ENCODE measurements at regions not wholly inside any gene's neighbourhood (a gene's known extent, or its start where the extent isn't known, plus 50 kb on each side); places are given as distances from the start of the nearest gene placed in this dataset.

GRCh38 chr10:121243609-121244241 is 354.5 kb downstream of the FGFR2 start:
- H3K4me3 ChIP-seq (ENCODE audit: low read length) = no peak overlapping the region
- H3K4me1 ChIP-seq (ENCODE audit: insufficient read depth, low read length) = no peaks in the 10 kb centered on the region
- H3K27me3 ChIP-seq (ENCODE audit: insufficient read depth, low read length) = no peaks in the 10 kb centered on the region
- H3K9me3 ChIP-seq (ENCODE audit: low read length) = no peaks in the 10 kb centered on the region
- H2AFZ ChIP-seq (ENCODE audit: low read depth, low read length) = no peak overlapping the region
- H3K36me3 ChIP-seq (ENCODE audit: insufficient read depth, low read length) = no peaks in the 10 kb centered on the region

- no peak overlapping the region for H2AFZ ChIP-seq (ENCODE audit: low read depth, low read length)
- no peaks in the 10 kb centered on the region for H3K36me3 ChIP-seq (ENCODE audit: insufficient read depth, low read length)
- H3K9me3 ChIP-seq (ENCODE audit: low read length) = no peaks in the 10 kb centered on the region
These were observed 353.4 kb downstream of the FGFR2 start for GRCh38 chr10:121244818-121245217.

GRCh38 chr10:121245754-121246153 is 352.5 kb downstream of the FGFR2 start:
- H3K9me3 ChIP-seq (ENCODE audit: low read length) = no peaks in the 10 kb centered on the region
- H3K4me1 ChIP-seq (ENCODE audit: insufficient read depth, low read length) = no peaks in the 10 kb centered on the region
- no peaks in the 10 kb centered on the region for H3K36me3 ChIP-seq (ENCODE audit: insufficient read depth, low read length)
- no peaks in the 10 kb centered on the region for H3K27me3 ChIP-seq (ENCODE audit: insufficient read depth, low read length)
- no peak overlapping the region for H3K4me3 ChIP-seq (ENCODE audit: low read length)
- no peak overlapping the region for H2AFZ ChIP-seq (ENCODE audit: low read depth, low read length)

More at GRCh38 chr10:121244818-121245217, 353.4 kb downstream of the FGFR2 start:
- Histone ChIP-seq H3K4me1 (ENCODE audit: insufficient read depth, low read length) (no peaks in the 10 kb centered on the region), H3K4me3 (ENCODE audit: low read length) (no peak overlapping the region), H3K27me3 (ENCODE audit: insufficient read depth, low read length) (no peaks in the 10 kb centered on the region)

GRCh38 chr10:121248266-121248665 is 350.0 kb downstream of the FGFR2 start:
- no peaks in the 10 kb centered on the region for H3K36me3 ChIP-seq (ENCODE audit: insufficient read depth, low read length)
- no peaks in the 10 kb centered on the region for H3K4me1 ChIP-seq (ENCODE audit: insufficient read depth, low read length)
- H3K9me3 ChIP-seq (ENCODE audit: low read length) = no peaks in the 10 kb centered on the region
- H3K4me3 ChIP-seq (ENCODE audit: low read length) = no peak overlapping the region
- no peaks in the 10 kb centered on the region for H3K27me3 ChIP-seq (ENCODE audit: insufficient read depth, low read length)
- no peak overlapping the region for H2AFZ ChIP-seq (ENCODE audit: low read depth, low read length)

- Histone ChIP-seq H2AFZ (ENCODE audit: low read depth, low read length) (no peak overlapping the region), H3K36me3 (ENCODE audit: insufficient read depth, low read length) (no peaks in the 10 kb centered on the region), H3K4me1 (ENCODE audit: insufficient read depth, low read length) (no peaks in the 10 kb centered on the region), H3K27me3 (ENCODE audit: insufficient read depth, low read length) (no peaks in the 10 kb centered on the region), H3K9me3 (ENCODE audit: low read length) (no peaks in the 10 kb centered on the region), H3K4me3 (ENCODE audit: low read length) (no peak overlapping the region)
These were observed 347.1 kb downstream of the FGFR2 start for GRCh38 chr10:121250995-121251764.

GRCh38 chr10:121252756-121253155 is 345.5 kb downstream of the FGFR2 start:
- Histone ChIP-seq H3K27me3 (ENCODE audit: insufficient read depth, low read length) (no peaks in the 10 kb centered on the region), H3K4me1 (ENCODE audit: insufficient read depth, low read length) (no peaks in the 10 kb centered on the region), H2AFZ (ENCODE audit: low read depth, low read length) (no peak overlapping the region), H3K36me3 (ENCODE audit: insufficient read depth, low read length) (no peaks in the 10 kb centered on the region), H3K9me3 (ENCODE audit: low read length) (no peaks in the 10 kb centered on the region), H3K4me3 (ENCODE audit: low read length) (no peak overlapping the region)

GRCh38 chr10:121260377-121260776 is 337.9 kb downstream of the FGFR2 start:
- no peaks in the 10 kb centered on the region for H3K36me3 ChIP-seq (ENCODE audit: insufficient read depth, low read length)

GRCh38 chr10:121261665-121262064 is 336.6 kb downstream of the FGFR2 start:
- H2AFZ ChIP-seq (ENCODE audit: low read depth, low read length) = no peak overlapping the region
- no peaks in the 10 kb centered on the region for H3K4me1 ChIP-seq (ENCODE audit: insufficient read depth, low read length)
- H3K27me3 ChIP-seq (ENCODE audit: insufficient read depth, low read length) = peaks cover 4% of the 10 kb centered on the region
- H3K36me3 ChIP-seq (ENCODE audit: insufficient read depth, low read length) = no peaks in the 10 kb centered on the region
- H3K9me3 ChIP-seq (ENCODE audit: low read length) = no peaks in the 10 kb centered on the region
- H3K4me3 ChIP-seq (ENCODE audit: low read length) = no peak overlapping the region

More at GRCh38 chr10:121260377-121260776, 337.9 kb downstream of the FGFR2 start:
- Histone ChIP-seq H2AFZ (ENCODE audit: low read depth, low read length) (no peak overlapping the region), H3K4me1 (ENCODE audit: insufficient read depth, low read length) (no peaks in the 10 kb centered on the region), H3K9me3 (ENCODE audit: low read length) (no peaks in the 10 kb centered on the region), H3K4me3 (ENCODE audit: low read length) (no peak overlapping the region), H3K27me3 (ENCODE audit: insufficient read depth, low read length) (peaks cover 4% of the 10 kb centered on the region)

- Histone ChIP-seq H3K4me3 (ENCODE audit: low read length) (no peak overlapping the region), H2AFZ (ENCODE audit: low read depth, low read length) (no peak overlapping the region), H3K9me3 (ENCODE audit: low read length) (no peaks in the 10 kb centered on the region), H3K4me1 (ENCODE audit: insufficient read depth, low read length) (no peaks in the 10 kb centered on the region), H3K27me3 (ENCODE audit: insufficient read depth, low read length) (peaks cover 4% of the 10 kb centered on the region), H3K36me3 (ENCODE audit: insufficient read depth, low read length) (no peaks in the 10 kb centered on the region)
These were observed 335.3 kb downstream of the FGFR2 start for GRCh38 chr10:121262774-121263430.

GRCh38 chr10:121263431-121263783 is 334.8 kb downstream of the FGFR2 start:
- no peaks in the 10 kb centered on the region for H3K36me3 ChIP-seq (ENCODE audit: insufficient read depth, low read length)
- no peak overlapping the region for H3K4me3 ChIP-seq (ENCODE audit: low read length)
- no peak overlapping the region for H2AFZ ChIP-seq (ENCODE audit: low read depth, low read length)
- peaks cover 4% of the 10 kb centered on the region for H3K27me3 ChIP-seq (ENCODE audit: insufficient read depth, low read length)
- H3K9me3 ChIP-seq (ENCODE audit: low read length) = no peaks in the 10 kb centered on the region
- no peaks in the 10 kb centered on the region for H3K4me1 ChIP-seq (ENCODE audit: insufficient read depth, low read length)

- H3K4me1 ChIP-seq (ENCODE audit: insufficient read depth, low read length) = no peaks in the 10 kb centered on the region
- no peaks in the 10 kb centered on the region for H3K9me3 ChIP-seq (ENCODE audit: low read length)
- H3K36me3 ChIP-seq (ENCODE audit: insufficient read depth, low read length) = no peaks in the 10 kb centered on the region
- H3K4me3 ChIP-seq (ENCODE audit: low read length) = no peak overlapping the region
- peaks cover 4% of the 10 kb centered on the region for H3K27me3 ChIP-seq (ENCODE audit: insufficient read depth, low read length)
- no peak overlapping the region for H2AFZ ChIP-seq (ENCODE audit: low read depth, low read length)
These were observed 332.7 kb downstream of the FGFR2 start for GRCh38 chr10:121265360-121266123.

- H3K9me3 ChIP-seq (ENCODE audit: low read length) = no peaks in the 10 kb centered on the region
- H3K36me3 ChIP-seq (ENCODE audit: insufficient read depth, low read length) = no peaks in the 10 kb centered on the region
- H2AFZ ChIP-seq (ENCODE audit: low read depth, low read length) = no peak overlapping the region
- H3K27me3 ChIP-seq (ENCODE audit: insufficient read depth, low read length) = peaks cover 4% of the 10 kb centered on the region
- no peaks in the 10 kb centered on the region for H3K4me1 ChIP-seq (ENCODE audit: insufficient read depth, low read length)
- H3K4me3 ChIP-seq (ENCODE audit: low read length) = no peak overlapping the region
These were observed 331.9 kb downstream of the FGFR2 start for GRCh38 chr10:121266370-121266769.
